Posterior cingulate gyrus (tissue), 11 donors: ENCODE measurements at regions not wholly inside any gene's neighbourhood (a gene's known extent, or its start where the extent isn't known, plus 50 kb on each side); places are given as distances from the start of the nearest gene placed in this dataset.
"Not testable (repeated sequence)": the region's sequence is repeated elsewhere in the genome, so short reads cannot be mapped to it uniquely, and the experiment has no call there.

Experiments
- DNase-seq, 10 donors: peaks; one replicate each; pipeline versions ENCODE4 v3.0.0 to v3.0.0-alpha.2; 2020 to 2021; ENCODE audit warnings: mixed read lengths in 3 of 10
- intact Hi-C: fragments of 100-400 bp; cut with DNase I; formaldehyde crosslinking; loops from one replicate; pipeline ENCODE4 v1.15.1; 2023

GRCh38 chr17:73827627-73828291 lies 183.5 kb upstream of the SDK2 start:
- intact Hi-C loops = no loop called here
- DNase-seq = peak in 1 of 10 donors; percentile 72

- peak in 2 of 10 donors; percentile 29 to 86 for DNase-seq
- intact Hi-C loops = loop anchor here (10.0 kb wide), 1 partner anchor 185 kb away; the partner anchor contains the start of gene SDK2
Observed at GRCh38 chr17:73829676-73830280, 185.5 kb upstream of the SDK2 start.

- peak in 8 of 10 donors; percentile 24 to 91 (median 52) for DNase-seq
- intact Hi-C loops = loop anchor here (10.0 kb wide), 1 partner anchor 187 kb away; the partner anchor contains the start of gene SDK2
Observed at GRCh38 chr17:73831699-73832098, 187.5 kb upstream of the SDK2 start.

- intact Hi-C loops = loop anchor here (10.0 kb wide), 1 partner anchor 189 kb away; the partner anchor contains the start of gene SDK2
- DNase-seq = peak in 1 of 10 donors; percentile 54
Observed at GRCh38 chr17:73833775-73834488, 189.7 kb upstream of the SDK2 start.

- intact Hi-C loops = loop anchor here (10.0 kb wide), 1 partner anchor 190 kb away; the partner anchor contains the start of gene SDK2
- DNase-seq = peak in 1 of 10 donors; percentile 12
Observed at GRCh38 chr17:73834684-73835343, 190.6 kb upstream of the SDK2 start.

GRCh38 chr17:73835605-73836004 lies 191.4 kb upstream of the SDK2 start:
- no peak for DNase-seq
- intact Hi-C loops = loop anchor here (10.0 kb wide), 1 partner anchor 191 kb away; the partner anchor contains the start of gene SDK2

- intact Hi-C loops = loop anchor here (10.0 kb wide), 1 partner anchor 194 kb away; the partner anchor contains the start of gene SDK2
- DNase-seq = peak in 1 of 10 donors; percentile 76
Observed at GRCh38 chr17:73838815-73839214, 194.6 kb upstream of the SDK2 start.

- intact Hi-C loops = no loop called here
- peak in 1 of 10 donors; percentile 11 for DNase-seq
Observed at GRCh38 chr17:73840829-73841228, 196.6 kb upstream of the SDK2 start.

GRCh38 chr17:73841431-73842060 lies 197.3 kb upstream of the SDK2 start:
- peak in 5 of 10 donors; percentile 17 to 85 (median 32) for DNase-seq
- intact Hi-C loops = no loop called here

- intact Hi-C loops = no loop called here
- DNase-seq = no peak
Observed at GRCh38 chr17:73847952-73848351, 203.7 kb upstream of the SDK2 start.

- intact Hi-C loops = no loop called here
- DNase-seq = peak in 1 of 10 donors; percentile 55
Observed at GRCh38 chr17:73850426-73850825, 206.2 kb upstream of the SDK2 start.

- DNase-seq = no peak
- intact Hi-C loops = no loop called here
Observed at GRCh38 chr17:73851091-73851490, 206.8 kb upstream of the SDK2 start.

- peak in 1 of 10 donors; percentile 8 for DNase-seq
- intact Hi-C loops = no loop called here
Observed at GRCh38 chr17:73851921-73852320, 207.7 kb upstream of the SDK2 start.

- intact Hi-C loops = no loop called here
- no peak for DNase-seq
Observed at GRCh38 chr17:73855720-73856333, 211.6 kb upstream of the SDK2 start.

- intact Hi-C loops = no loop called here
- peak in 6 of 10 donors; percentile 16 to 88 (median 38) for DNase-seq
Observed at GRCh38 chr17:73856556-73856955, 212.3 kb upstream of the SDK2 start.

- intact Hi-C loops = not testable (repeated sequence)
Observed at GRCh38 chr17:73859439-73860008, 215.3 kb upstream of the SDK2 start.

GRCh38 chr17:73861543-73861942 lies 217.3 kb upstream of the SDK2 start:
- DNase-seq = peak in 1 of 10 donors; percentile 28
- intact Hi-C loops = no loop called here

More at GRCh38 chr17:73859439-73860008, 215.3 kb upstream of the SDK2 start:
- peak in 1 of 10 donors; percentile 12 for DNase-seq

- intact Hi-C loops = no loop called here
- peak in 1 of 10 donors; percentile 72 for DNase-seq
Observed at GRCh38 chr17:73863761-73864535, 219.7 kb upstream of the SDK2 start.
